ENCODE measurements at regions not wholly inside any gene's neighbourhood (a gene's known extent, or its start where the extent isn't known, plus 50 kb on each side); places are given as distances from the start of the nearest gene placed in this dataset.
"Not testable (repeated sequence)": the region's sequence is repeated elsewhere in the genome, so short reads cannot be mapped to it uniquely, and the experiment has no call there.

GRCh38 chr10:6977398-6978186 is 397.5 kb upstream of the PRKCQ start:
- no peak for DNase-seq

- no peak for DNase-seq
These were observed 393.8 kb upstream of the PRKCQ start for GRCh38 chr10:6973899-6974298.

GRCh38 chr10:6972226-6972625 is 392.1 kb upstream of the PRKCQ start:
- DNase-seq = no peak

- DNase-seq = no peak
These were observed 389.6 kb upstream of the PRKCQ start for GRCh38 chr10:6969659-6970058.

GRCh38 chr10:6964543-6964942 is 384.5 kb upstream of the PRKCQ start:
- DNase-seq = no peak

GRCh38 chr10:6962576-6962975 is 382.5 kb upstream of the PRKCQ start:
- DNase-seq = no peak

- no peak for DNase-seq
These were observed 378.6 kb upstream of the PRKCQ start for GRCh38 chr10:6958711-6959110.

- no peak for DNase-seq
These were observed 378.2 kb upstream of the PRKCQ start for GRCh38 chr10:6958254-6958653.

GRCh38 chr10:6957851-6958250 is 377.8 kb upstream of the PRKCQ start:
- DNase-seq = no peak

- no peak for DNase-seq
These were observed 376.5 kb upstream of the PRKCQ start for GRCh38 chr10:6956562-6956961.

- DNase-seq = no peak
These were observed 373.3 kb upstream of the PRKCQ start for GRCh38 chr10:6953271-6953801.

GRCh38 chr10:6951732-6952131 is 371.7 kb upstream of the PRKCQ start:
- DNase-seq = no peak

- no peak for DNase-seq
These were observed 370.1 kb upstream of the PRKCQ start for GRCh38 chr10:6950133-6950532.

- no peak for DNase-seq
These were observed 364.4 kb upstream of the PRKCQ start for GRCh38 chr10:6944436-6944835.

GRCh38 chr10:6938384-6938783 is 358.3 kb upstream of the PRKCQ start:
- DNase-seq = no peak

- no peak for DNase-seq
These were observed 356.9 kb upstream of the PRKCQ start for GRCh38 chr10:6936931-6937330.

- DNase-seq = no peak
These were observed 349.2 kb upstream of the PRKCQ start for GRCh38 chr10:6929148-6929830.

GRCh38 chr10:6928586-6928985 is 348.5 kb upstream of the PRKCQ start:
- no peak for DNase-seq

GRCh38 chr10:6926971-6927370 is 346.9 kb upstream of the PRKCQ start:
- DNase-seq = no peak

GRCh38 chr10:6925146-6925545 is 345.1 kb upstream of the PRKCQ start:
- DNase-seq = no peak

- no peak for DNase-seq
These were observed 344.1 kb upstream of the PRKCQ start for GRCh38 chr10:6924166-6924565.

GRCh38 chr10:6921026-6921425 is 340.9 kb upstream of the PRKCQ start:
- not testable (repeated sequence) for DNase-seq

GRCh38 chr10:6920072-6921019 is 340.3 kb upstream of the PRKCQ start:
- peak; percentile 85 for DNase-seq
